Psoas muscle (tissue), 7 donors: ENCODE measurements at regions not wholly inside any gene's neighbourhood (a gene's known extent, or its start where the extent isn't known, plus 50 kb on each side); places are given as distances from the start of the nearest gene placed in this dataset.
"Not testable (repeated sequence)": the region's sequence is repeated elsewhere in the genome, so short reads cannot be mapped to it uniquely, and the experiment has no call there.

Experiments used
- ATAC-seq, 4 donors: fragments of 200-7000 bp; cut with Tn5 transposase; one replicate each; pipeline ENCODE4 v1.9.1; 2020; ENCODE audit warnings: moderate library complexity in 3 of 4, mild to moderate bottlenecking in 2 of 4
- DNase-seq, 2 donors: peaks; one replicate each; pipeline ENCODE4 v3.0.0-alpha.2; 2020
- H3K27ac ChIP-seq: fragments of 200-600 bp; one replicate; pipeline ENCODE4 v1.8.0; 2022
- H3K27me3 ChIP-seq, 3 donors: fragments of 200-600 bp in 1 of 3; one replicate each; pipeline versions ENCODE4 v1.6.1 to v1.8.0; 2013 to 2022; ENCODE audit warnings: low read length in 2 of 3, mild to moderate bottlenecking in 2 of 3, moderate library complexity in 1 of 3; ENCODE audit not compliant: insufficient read depth in 3 of 3
- H3K36me3 ChIP-seq, 2 donors: fragments of 200-600 bp in 1 of 2; one replicate each; pipeline versions ENCODE4 v1.6.1 to v1.8.0; 2013 to 2022; ENCODE audit warnings: low read depth in 1 of 2, mild to moderate bottlenecking in 1 of 2, moderate library complexity in 1 of 2; ENCODE audit not compliant: insufficient read depth in 1 of 2
- H3K4me1 ChIP-seq: fragments of 200-600 bp; one replicate; pipeline ENCODE4 v1.8.0; 2022
- H3K4me3 ChIP-seq: fragments of 200-600 bp; one replicate; pipeline ENCODE4 v1.8.0; 2022; ENCODE audit warnings: mild to moderate bottlenecking
- H3K9me3 ChIP-seq: fragments of 200-600 bp; one replicate; pipeline ENCODE4 v1.8.0; 2022
- CTCF ChIP-seq: fragments of 200-600 bp; IDR thresholded peaks from one replicate; pipeline ENCODE4 v1.8.0; 2022; ENCODE audit warnings: antibody characterized with exemption
- WGBS, 3 donors: extraction: QIAGEN DNeasy Blood & Tissue Kit; methylation state at CpG; one replicate each; pipeline versions ENCODE4 v1.1.6 to v1.1.7; 2013; 5-methylcytosine and 5-hydroxymethylcytosine counted together
- intact Hi-C, 2 donors: fragments of 100-400 bp; cut with DNase I; formaldehyde crosslinking; loops; one replicate each; pipeline versions ENCODE4 v1.11.0 to v1.14.2; 2022
- donor health status: healthy with polysubstance abuse.
- donor health status: DM: no; HTN: no; CAD: no; lungs with moderate emphysema.
- donor health status: Bipolar disorder and iron deficiency.
- donor health status: healthy.
- donor health status: DM: yes; HTN: yes; CAD: no.
- donor health status: DM: no; HTN: no; CAD: no.
- donor health status: DM: yes; HTN: yes; CAD: no.

GRCh38 chr5:153258469-153258868, 232.0 kb upstream of the GRIA1 start:
- DNase-seq (no peak), ATAC-seq (no peak)
- no peak overlapping the region for H3K27ac ChIP-seq
- intact Hi-C loops: no loop called here
- H3K4me3 ChIP-seq: no peak overlapping the region
- no peaks in the 10 kb centered on the region for H3K9me3 ChIP-seq
- no peak for TF ChIP-seq CTCF
- no peaks in the 10 kb centered on the region for H3K27me3 ChIP-seq
- no peaks in the 10 kb centered on the region for H3K4me1 ChIP-seq
- 62 to 82% (median 81%) methylated on average over 3 of the region's 3 CpGs for WGBS, 3 donors
- no peaks in the 10 kb centered on the region for H3K36me3 ChIP-seq

- ATAC-seq (no peak), DNase-seq (no peak)
- intact Hi-C loops: no loop called here
These were observed 223.0 kb upstream of the GRIA1 start for GRCh38 chr5:153267506-153267905.

GRCh38 chr5:153275695-153276094, 214.8 kb upstream of the GRIA1 start:
- DNase-seq (no peak), ATAC-seq (no peak)
- no peaks in the 10 kb centered on the region for H3K4me1 ChIP-seq
- H3K27ac ChIP-seq: no peak overlapping the region
- H3K36me3 ChIP-seq: no peaks in the 10 kb centered on the region
- TF ChIP-seq CTCF: no peak
- H3K27me3 ChIP-seq: no peaks in the 10 kb centered on the region
- H3K4me3 ChIP-seq: no peak overlapping the region
- WGBS, 3 donors: 40 to 44% (median 42%) methylated on average over 3 of the region's 3 CpGs
- H3K9me3 ChIP-seq: no peaks in the 10 kb centered on the region
- intact Hi-C loops: no loop called here

More at GRCh38 chr5:153267506-153267905, 223.0 kb upstream of the GRIA1 start:
- Histone ChIP-seq H3K27ac (no peak overlapping the region), H3K36me3 (no peaks in the 10 kb centered on the region), H3K9me3 (no peaks in the 10 kb centered on the region), H3K4me1 (no peaks in the 10 kb centered on the region), H3K27me3 (no peaks in the 10 kb centered on the region), H3K4me3 (no peak overlapping the region)
- no peak for TF ChIP-seq CTCF

GRCh38 chr5:153276151-153276550, 214.3 kb upstream of the GRIA1 start:
- intact Hi-C loops: no loop called here
- Histone ChIP-seq H3K9me3 (no peaks in the 10 kb centered on the region), H3K36me3 (no peaks in the 10 kb centered on the region), H3K4me3 (no peak overlapping the region), H3K27ac (no peak overlapping the region), H3K4me1 (no peaks in the 10 kb centered on the region), H3K27me3 (no peaks in the 10 kb centered on the region)
- DNase-seq: no peak
- 41 to 49% (median 46%) methylated on average over 4 of the region's 4 CpGs for WGBS, 3 donors
- no peak for ATAC-seq
- no peak for TF ChIP-seq CTCF

GRCh38 chr5:153296251-153296844, 194.1 kb upstream of the GRIA1 start:
- ATAC-seq, H3K36me3 ChIP-seq, H3K27me3 ChIP-seq, intact Hi-C loops, H3K4me1 ChIP-seq, DNase-seq, H3K4me3 ChIP-seq, H3K9me3 ChIP-seq, H3K27ac ChIP-seq: not testable (repeated sequence)
- WGBS, 3 donors: 88 to 90% (median 90%) methylated on average over 8 to 40 of the region's 45 CpGs
